HG03066 (cell line): ENCODE measurements at regions not wholly inside any gene's neighbourhood (a gene's known extent, or its start where the extent isn't known, plus 50 kb on each side); places are given as distances from the start of the nearest gene placed in this dataset.

Experiments used
- ATAC-seq: cut with Tn5 transposase; IDR thresholded peaks from one replicate; pipeline ENCODE4 v1.9.1; 2021; ENCODE audit warnings: low read depth; ENCODE audit not compliant: unreplicated experiment

- ATAC-seq: no peak
Observed at GRCh38 chr9:107064378-107064777, 201.4 kb downstream of the ZNF462 start.

GRCh38 chr9:107065549-107065948 is 202.6 kb downstream of the ZNF462 start:
- ATAC-seq: no peak

- no peak for ATAC-seq
Observed at GRCh38 chr9:107067739-107068416, 204.9 kb downstream of the ZNF462 start.

GRCh38 chr9:107068581-107068980 is 205.6 kb downstream of the ZNF462 start:
- ATAC-seq: no peak

- ATAC-seq: no peak
Observed at GRCh38 chr9:107070586-107070985, 207.6 kb downstream of the ZNF462 start.

- no peak for ATAC-seq
Observed at GRCh38 chr9:107078061-107078460, 205.0 kb upstream of the RAD23B start.

- ATAC-seq: no peak
Observed at GRCh38 chr9:107079589-107079988, 203.5 kb upstream of the RAD23B start.

- no peak for ATAC-seq
Observed at GRCh38 chr9:107080130-107080529, 202.9 kb upstream of the RAD23B start.

GRCh38 chr9:107086460-107086859 is 196.6 kb upstream of the RAD23B start:
- ATAC-seq: no peak

GRCh38 chr9:107087222-107087621 is 195.9 kb upstream of the RAD23B start:
- ATAC-seq: no peak

GRCh38 chr9:107090218-107090617 is 192.9 kb upstream of the RAD23B start:
- no peak for ATAC-seq

GRCh38 chr9:107093365-107094060 is 189.6 kb upstream of the RAD23B start:
- no peak for ATAC-seq

GRCh38 chr9:107094370-107094769 is 188.7 kb upstream of the RAD23B start:
- ATAC-seq: no peak

GRCh38 chr9:107100591-107100990 is 182.5 kb upstream of the RAD23B start:
- no peak for ATAC-seq

- no peak for ATAC-seq
Observed at GRCh38 chr9:107102011-107102410, 181.1 kb upstream of the RAD23B start.

GRCh38 chr9:107103621-107104020 is 179.5 kb upstream of the RAD23B start:
- no peak for ATAC-seq

GRCh38 chr9:107105784-107106183 is 177.3 kb upstream of the RAD23B start:
- ATAC-seq: no peak

- no peak for ATAC-seq
Observed at GRCh38 chr9:107106416-107106815, 176.7 kb upstream of the RAD23B start.

- no peak for ATAC-seq
Observed at GRCh38 chr9:107108342-107109130, 174.5 kb upstream of the RAD23B start.

- no peak for ATAC-seq
Observed at GRCh38 chr9:107109324-107109723, 173.8 kb upstream of the RAD23B start.

GRCh38 chr9:107110153-107110552 is 172.9 kb upstream of the RAD23B start:
- no peak for ATAC-seq
